ENCODE measurements at regions not wholly inside any gene's neighbourhood (a gene's known extent, or its start where the extent isn't known, plus 50 kb on each side); places are given as distances from the start of the nearest gene placed in this dataset.

DNA sequence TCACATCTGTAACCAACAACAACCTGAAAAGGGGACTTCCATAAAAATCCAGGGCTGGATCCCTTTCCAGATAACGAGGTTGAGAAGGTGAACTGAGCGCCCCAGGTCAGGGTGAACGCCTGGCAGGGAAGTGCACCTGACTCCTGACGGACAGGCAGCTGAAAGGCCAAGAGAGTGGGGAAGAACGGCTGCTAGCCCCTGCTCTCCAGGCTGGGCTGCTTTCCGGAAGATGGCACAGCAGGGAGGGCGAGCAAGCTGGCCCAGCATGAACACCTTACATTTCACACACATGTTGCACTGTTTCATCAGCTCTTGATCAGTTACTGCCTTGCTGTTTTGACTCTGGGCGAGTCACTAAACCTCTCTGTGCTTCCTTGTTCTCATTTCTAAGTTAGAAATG, 127.2 kb upstream of the IQSEC1 start:
- intact Hi-C loops (cut with DNase I), result no loop called here
- no peak for DNase-seq (ENCODE audit: low spot score)

DNA sequence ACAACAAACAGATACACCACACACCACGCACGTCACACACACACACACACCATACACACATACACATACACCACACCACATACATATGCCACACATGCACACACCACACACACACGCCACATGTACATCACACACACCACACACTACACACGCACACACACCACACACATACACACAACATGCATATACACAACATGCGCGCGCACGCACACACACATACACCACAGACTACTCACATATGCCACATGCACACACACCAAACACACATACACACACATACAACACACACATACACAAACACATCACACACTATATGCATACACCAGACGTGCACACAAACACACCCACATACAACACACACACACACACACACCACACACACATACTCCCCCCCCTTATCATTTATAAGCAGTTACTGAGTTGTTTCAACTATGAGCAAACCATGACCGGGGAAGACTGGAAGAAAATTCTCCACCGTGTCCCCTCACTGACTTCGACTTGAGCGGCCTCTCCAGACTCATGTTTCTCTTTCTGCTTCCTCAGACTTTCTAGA, 126.7 kb upstream of the IQSEC1 start:
- DNase-seq (ENCODE audit: low spot score), result no peak
- intact Hi-C loops (cut with DNase I), result no loop called here

DNA sequence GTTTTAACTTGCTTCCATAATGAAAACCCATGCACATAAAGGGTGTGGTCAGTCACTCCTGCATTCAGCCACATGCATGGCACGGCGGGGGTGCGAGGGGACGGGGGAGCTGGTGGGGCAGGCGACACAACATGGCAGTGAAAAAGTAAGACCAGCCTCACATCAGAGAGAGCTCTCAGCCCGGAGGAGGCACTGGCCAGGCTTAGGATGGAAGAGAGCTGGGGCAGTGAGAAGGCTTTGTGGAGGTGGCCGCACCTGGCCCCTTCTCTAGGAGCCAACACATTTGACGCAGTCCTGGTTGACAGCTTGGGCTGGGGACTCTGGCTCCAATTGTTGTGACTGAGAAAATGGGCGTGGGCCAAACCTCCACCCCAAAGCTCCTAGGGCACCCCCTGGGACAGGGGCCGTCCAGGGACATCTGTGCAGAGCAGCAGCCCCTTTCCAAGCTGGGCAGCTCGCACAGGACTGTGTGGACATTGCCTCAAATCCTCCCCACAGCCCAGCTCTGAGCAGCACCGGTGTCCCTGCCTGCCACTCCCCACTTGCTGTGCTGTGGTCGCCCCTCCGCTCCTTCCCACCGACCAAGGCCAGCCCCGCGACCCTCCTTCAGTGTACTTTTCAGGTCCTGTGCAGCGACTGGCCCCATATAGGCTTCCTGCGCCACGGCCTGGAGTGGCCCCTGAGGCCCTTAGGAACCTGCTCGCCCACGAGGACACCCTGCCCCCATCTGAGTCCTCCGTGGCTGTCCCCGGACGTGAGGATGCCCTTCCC, 126.0 kb upstream of the IQSEC1 start:
- intact Hi-C loops (cut with DNase I), result no loop called here
- no peak for DNase-seq (ENCODE audit: low spot score)

DNA sequence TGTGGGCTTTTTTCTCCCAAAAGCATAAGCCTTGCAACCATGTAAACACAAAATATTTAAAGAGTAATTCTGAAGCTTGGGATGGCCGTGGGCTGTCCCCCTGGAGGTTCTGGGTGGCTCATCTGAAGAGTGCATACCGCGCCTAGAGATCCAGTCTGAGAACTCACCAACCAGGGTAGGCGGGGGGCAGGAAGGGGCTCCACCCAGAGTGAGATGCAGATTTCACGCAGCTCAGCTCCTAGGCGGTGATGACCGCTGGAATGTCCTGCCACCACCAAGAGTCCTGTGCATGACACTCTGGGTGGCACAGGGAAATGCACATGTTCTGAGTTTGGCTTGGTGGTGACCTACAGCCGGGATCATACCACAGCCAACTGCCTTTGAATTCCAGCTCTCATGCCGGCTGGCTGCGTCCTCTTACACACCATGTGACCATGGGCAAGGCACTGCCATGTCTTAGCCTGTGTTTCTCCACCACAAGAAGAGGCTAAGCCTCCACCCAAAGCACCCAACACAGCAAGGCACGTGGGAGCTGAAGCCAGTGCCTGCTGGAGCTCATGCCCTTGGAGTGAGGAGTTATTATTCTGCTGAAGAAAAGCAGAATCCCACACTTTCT, 125.1 kb upstream of the IQSEC1 start:
- no peak for DNase-seq (ENCODE audit: low spot score)
- intact Hi-C loops (cut with DNase I), result no loop called here

DNA sequence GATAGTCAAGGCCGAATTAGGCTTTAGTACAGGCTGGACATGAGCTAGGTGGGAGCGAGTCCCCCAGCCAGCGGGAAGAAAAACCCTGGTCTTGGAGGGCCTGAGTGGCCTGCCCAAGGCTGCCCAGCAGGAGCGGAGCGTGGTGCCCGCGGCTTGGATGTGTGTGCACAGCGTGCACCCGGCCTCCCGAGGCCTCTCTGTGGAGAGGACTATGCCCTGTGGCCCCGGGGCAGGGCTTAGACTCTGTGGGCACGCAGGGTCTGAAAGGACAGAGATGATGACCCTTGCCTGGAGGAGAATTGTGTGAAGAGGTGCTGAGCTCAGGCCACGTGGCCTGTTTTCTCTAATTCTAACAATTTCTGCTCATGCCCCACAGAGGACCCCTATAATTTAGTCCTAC, 124.6 kb upstream of the IQSEC1 start:
- DNase-seq (ENCODE audit: low spot score), result no peak
- intact Hi-C loops (cut with DNase I), result no loop called here

DNA sequence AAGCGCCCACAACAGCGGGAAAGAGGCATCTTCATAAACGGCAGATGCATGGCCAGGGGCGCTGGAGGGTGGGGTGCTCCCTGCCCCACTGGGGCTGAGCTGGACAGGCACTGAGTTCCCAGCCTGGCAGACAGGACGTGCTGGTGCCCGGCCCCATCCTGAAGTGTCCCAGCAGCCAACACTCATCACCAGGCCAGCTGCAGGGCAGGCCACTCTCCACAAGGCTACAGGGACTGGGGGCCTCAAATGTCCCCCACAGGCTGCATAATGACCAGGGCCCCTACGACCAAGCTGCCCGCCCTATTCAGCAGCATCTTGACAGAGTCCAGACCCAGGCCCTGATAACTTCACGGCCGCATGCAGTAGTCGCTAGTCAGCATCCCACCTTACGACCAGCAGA, 124.1 kb upstream of the IQSEC1 start:
- no peak for DNase-seq (ENCODE audit: low spot score)
- intact Hi-C loops (cut with DNase I), result no loop called here

DNA sequence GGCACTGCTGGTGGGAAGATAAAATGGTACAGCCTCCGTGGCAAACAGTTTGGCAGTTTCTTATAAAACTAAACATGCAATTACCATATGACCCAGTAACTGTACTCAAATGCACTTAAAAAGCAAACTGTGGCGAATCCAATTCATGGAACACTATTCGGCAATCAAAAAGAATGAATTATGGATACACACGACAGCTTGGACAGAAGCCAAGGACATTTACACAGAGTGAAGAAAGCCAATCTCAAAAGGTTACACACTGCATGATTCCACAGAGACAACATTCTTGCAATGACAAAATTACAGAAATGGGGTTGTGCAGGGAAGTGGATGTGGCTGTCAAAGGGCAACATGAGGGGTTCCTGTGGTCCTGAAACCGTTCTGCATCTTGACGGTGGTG, 122.1 kb upstream of the IQSEC1 start:
- DNase-seq (ENCODE audit: low spot score), result no peak
- intact Hi-C loops (cut with DNase I), result no loop called here

DNA sequence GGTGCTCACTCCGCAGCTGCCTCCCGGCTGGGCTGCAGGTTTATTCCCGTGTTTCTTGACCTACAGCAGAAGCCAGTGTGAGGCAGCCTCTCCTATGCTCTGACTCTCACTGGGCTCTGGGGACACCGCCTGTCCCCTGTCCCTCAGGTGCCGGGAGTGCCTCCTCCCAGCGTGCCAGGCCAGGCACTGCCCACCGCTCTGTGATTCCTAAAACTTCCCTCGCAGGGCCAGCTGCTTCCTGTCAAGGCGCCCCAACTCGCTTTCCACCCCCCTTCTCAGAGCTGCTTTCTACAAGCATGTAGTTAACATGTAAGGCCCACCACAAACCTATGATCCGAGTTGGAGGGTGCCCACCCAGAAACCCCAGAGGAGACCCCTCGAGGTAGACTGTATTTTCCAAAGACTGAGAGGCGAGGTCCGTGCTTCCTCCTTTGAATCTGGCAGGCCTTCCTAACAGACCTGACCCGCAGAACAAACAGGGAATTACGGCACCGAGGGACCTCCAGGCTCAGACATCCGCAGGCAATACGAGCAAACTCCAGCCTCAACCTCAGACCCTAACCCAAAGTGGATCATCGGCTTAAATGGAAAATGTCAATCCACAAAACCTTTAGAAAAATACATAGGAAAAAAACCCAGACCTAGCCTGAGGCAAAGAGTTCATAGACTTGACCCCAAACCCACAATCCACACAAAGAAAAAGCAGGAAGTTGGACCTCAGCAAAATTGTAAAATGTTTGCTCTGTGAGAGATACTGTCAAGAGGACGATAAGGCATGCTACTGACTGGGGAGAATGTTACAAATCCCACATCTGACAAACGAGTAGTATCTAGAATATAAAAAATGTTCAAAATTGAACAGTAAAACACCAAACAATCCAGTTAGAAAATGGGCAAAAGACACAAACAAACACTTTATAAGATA, 121.3 kb upstream of the IQSEC1 start:
- intact Hi-C loops (cut with DNase I), result no loop called here
- no peak for DNase-seq (ENCODE audit: low spot score)

DNA sequence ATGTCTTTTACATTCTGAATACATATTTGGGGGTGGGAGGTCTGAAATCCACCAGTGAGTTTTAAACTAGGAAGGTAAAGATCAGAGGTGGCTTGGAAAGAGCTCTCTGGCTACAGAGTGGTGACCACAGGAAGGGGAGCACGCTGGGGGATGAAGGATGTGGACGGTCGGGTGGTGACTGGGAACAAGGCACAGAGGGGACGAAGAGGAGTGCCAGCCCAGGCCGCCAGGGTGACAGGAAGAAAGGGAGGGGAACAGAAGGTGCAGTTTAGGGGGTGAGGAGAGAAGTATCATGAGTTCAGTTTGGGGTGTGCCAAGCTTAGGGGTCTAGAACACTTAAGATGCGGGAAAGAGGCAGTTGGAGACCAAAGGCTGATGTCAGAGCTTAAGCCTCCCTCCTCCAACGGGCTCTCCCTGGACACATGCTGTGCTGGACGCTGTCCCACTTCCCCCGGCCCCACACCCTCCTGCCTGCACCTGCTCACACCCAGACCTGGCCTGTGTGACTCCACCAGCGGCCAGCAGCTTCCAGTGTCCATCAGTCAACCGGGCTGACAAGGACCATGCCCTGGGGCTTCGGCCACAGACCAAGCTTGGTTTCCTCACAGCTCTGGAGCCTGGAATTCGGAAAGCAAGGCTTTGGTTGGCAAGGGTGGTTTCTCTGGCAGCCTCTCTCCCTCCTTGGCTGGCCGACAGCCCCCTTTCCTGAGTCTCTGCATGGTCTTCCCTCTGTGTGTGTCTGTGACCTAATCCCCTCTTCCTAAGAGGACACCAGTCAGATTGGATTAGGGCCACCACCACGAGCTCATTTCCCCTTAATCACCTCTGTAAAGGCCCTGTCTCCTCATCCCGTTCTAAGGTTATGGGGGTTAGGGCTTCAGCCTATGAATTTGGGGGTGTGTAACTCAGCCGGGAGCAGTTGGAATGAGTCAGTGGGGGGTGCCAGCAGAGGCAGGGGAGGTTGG, 120.4 kb upstream of the IQSEC1 start:
- intact Hi-C loops (cut with DNase I), result no loop called here
- DNase-seq (ENCODE audit: low spot score), result no peak

DNA sequence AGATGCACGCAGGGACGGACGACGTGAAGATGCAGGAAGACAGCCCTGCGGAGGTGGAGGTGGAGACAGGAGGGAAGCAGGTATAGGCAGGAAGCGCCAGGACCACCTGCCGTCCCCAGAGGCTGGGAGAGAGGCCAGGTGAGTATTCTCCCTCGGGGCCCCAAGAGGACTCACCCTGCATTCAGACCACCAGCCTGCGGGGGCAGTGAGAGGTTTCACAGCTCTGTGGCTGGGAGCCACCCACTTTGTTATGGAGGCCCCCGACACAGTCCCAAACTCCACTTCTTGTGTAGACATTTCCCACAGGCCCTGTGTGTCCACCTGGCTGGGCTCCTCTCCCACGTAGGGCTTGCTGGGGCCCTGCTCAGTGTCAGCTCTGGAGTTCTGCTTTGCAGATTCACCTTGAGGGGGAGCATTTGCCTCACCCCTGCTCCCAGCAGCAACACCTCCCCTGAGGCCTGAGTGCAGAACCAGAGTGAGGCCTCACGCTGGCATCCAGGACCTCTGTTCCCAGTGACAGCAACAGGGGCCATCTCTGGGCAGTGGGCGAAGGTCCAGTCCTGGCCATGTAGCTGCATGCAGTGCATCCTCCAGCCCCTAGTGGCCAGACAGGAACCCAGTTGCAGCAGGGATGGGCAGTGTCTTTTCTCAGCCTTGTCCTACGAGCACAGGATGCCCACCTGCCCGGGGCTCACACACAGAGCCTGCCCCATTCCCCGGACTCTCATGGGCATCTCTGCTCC, 119.4 kb upstream of the IQSEC1 start:
- intact Hi-C loops (cut with DNase I), result no loop called here
- no peak for DNase-seq (ENCODE audit: low spot score)

DNA sequence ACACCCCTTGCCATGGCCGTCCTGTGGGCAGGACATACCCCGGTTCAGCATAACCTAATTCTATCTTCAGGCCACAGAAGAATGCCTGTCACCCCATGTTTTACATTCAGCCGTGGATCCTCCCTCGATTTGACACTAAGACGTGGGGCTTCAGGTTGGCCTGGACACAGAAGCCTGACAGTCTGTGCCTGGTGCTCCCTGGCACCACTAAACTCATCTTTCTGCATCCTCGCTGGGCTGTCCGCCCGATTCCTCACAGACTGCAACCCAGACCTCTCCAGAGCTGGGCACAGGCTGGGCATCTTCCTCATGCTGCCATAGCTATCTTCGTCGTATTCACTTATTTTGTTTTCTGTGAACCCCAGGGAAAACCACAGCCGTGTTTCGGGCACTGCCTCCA, 117.8 kb upstream of the IQSEC1 start:
- intact Hi-C loops (cut with DNase I), result no loop called here
- DNase-seq (ENCODE audit: low spot score), result no peak

DNA sequence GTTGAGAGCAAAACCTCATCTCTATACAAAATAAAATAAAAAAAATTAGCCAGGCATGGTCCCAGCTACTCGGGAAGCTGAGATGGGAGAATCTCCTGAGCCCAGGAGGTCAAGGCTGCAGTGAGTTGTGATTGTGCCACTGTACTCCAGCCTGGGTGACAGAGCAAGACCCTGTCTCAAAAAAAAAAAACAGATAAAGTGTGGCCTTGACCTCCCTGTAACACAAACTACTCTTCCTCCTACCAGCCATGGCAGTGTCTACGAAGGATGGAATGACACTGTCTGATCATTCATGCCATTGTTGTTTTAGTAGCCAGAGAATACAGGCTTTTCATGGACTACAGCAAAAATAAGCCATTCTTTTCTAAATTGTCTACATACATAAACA, 117.1 kb upstream of the IQSEC1 start:
- intact Hi-C loops (cut with DNase I), result no loop called here

DNA sequence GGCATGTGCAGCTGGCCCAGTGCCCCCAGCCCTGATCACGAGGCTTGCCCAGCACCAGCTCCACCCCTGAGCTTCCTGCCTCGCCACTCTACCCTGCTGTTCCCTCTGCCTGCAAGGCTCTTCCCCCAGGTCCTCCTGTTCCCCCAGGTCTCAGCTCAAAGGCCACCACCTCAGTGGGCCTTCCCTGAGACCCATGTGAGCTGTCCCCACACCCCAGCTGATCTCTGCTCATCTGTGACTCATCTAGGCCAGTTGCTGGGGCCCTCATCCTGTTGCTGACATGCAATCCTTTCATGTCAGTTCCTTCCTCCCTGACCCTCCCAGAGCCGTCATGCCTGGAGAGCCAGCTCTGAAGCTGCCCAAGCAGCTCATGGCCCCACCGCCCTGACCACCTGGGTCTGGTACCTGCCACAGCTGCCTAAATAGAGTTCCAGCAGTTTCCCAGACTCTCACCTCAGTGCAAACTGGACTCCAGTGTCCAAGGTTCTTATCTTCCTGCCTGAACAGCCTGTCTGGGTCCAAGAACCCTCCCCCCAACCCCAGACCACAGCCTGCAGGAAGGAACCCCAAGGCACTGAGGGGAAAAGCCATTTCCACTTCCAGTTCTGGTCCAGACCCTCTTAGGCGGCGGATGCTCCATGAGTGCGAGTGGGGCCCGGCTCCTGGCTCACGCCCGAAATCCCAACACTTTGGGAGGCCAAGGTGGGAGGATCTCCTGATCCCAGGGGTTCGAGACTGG, 116.6 kb upstream of the IQSEC1 start:
- intact Hi-C loops (cut with DNase I), result no loop called here
- DNase-seq (ENCODE audit: low spot score), result peak; percentile 81

More for the DNA sequence above, 117.1 kb upstream of the IQSEC1 start:
- DNase-seq (ENCODE audit: low spot score), result no peak

DNA sequence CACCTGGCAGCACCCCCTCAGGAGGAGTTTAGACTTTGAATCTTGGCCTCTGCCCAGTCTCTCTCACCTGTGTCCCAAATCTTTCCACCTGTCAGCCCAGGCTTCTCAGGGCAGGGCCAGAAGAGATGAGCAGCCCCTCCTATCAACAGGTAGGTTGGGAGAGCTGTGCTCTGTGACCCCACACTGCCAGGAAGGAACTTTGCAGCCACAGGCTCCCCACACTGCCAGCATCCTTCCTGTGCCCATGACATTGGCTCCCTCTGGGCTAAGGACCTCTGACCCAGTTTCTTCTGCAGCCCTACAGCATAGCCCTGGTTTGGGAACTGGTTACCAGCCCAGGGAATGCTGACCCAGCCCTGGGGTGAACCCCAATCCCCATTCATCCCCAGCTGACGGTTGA, 115.7 kb upstream of the IQSEC1 start:
- DNase-seq (ENCODE audit: low spot score), result no peak
- intact Hi-C loops (cut with DNase I), result no loop called here

DNA sequence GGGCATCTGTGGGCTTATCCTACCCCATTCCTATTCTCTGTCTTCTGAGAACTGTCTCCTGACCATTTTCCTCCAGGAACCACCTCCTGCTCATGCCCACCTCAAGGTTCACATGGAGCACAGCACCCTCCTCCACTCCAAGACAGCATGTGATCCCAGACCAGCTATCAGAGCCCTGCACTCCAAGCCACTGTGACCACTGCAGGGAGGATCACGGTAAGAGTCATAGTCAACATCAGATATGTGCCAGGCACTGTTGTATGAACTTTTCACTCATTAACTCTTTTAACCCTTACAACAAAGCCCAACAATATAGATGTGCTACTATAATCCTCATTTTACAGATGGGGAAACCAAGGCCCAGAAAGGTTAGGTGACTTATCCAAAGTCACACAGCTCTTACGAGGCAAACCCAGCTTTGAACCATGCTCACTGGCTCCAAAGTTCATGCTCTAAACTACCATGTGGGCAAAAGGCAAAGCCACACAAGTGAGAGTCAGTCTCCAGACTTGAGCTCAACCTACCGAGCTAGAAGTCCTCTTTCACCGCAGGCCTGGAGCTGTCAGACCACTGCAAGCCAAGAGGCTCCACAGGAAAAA, 115.1 kb upstream of the IQSEC1 start:
- intact Hi-C loops (cut with DNase I), result no loop called here
- no peak for DNase-seq (ENCODE audit: low spot score)

DNA sequence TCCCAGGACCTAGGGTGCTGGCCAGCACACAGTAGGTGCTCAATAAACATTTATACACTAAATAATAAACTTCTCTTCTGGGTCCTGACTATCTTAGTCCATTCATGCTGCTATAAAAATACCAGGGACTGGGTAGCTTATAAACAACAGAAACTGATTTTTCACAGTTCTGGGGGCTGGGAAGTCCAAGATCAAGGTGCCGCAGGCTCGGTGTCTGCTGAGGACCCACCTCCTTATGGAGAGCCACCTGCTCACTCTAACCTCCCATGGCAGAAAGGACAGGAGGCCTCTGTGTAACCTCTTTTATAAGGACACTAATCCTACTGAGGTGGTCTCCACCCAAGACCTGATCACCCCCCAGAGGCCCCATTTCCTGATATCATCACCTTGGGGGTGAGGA, 114.4 kb upstream of the IQSEC1 start:
- intact Hi-C loops (cut with DNase I), result no loop called here
- no peak for DNase-seq (ENCODE audit: low spot score)

DNA sequence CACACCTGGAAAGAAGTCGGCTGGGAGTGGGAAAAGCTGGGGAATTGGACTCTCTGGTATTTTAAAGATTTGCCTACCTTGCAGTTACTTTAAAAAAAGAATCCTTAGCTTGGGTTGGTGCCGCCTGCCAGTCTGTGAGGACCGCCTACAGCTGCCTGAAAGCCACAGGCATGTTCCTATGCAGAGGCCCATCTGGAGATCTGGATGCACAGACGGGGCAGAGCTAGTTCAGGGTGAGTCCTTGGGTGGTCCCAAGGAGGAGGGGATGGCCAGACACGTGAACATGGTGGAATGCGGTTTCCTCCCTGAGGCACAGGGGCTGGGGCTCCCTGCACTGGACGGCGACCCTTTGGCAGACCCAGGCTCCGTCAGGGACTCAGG, 113.2 kb upstream of the IQSEC1 start:
- DNase-seq (ENCODE audit: low spot score), result no peak
- intact Hi-C loops (cut with DNase I), result no loop called here
